NCI-H2107 treated with DMSO at 0.1 percent for 48 hours (cell line): ENCODE measurements at regions not wholly inside any gene's neighbourhood (a gene's known extent, or its start where the extent isn't known, plus 50 kb on each side); places are given as distances from the start of the nearest gene placed in this dataset.

Experiments used
- DNase-seq: peaks from one replicate; lab custom pipeline; 2025; ENCODE audit not compliant: unreplicated experiment; lab: John Stamatoyannopoulos, UW

GRCh38 chr13:73480779-73481559, 422.2 kb downstream of the KLF5 start:
- no peak for DNase-seq

- DNase-seq = no peak
Measured at GRCh38 chr13:73479856-73480255, 421.1 kb downstream of the KLF5 start.

- no peak for DNase-seq
Measured at GRCh38 chr13:73479351-73479750, 420.5 kb downstream of the KLF5 start.

GRCh38 chr13:73477441-73477840, 418.6 kb downstream of the KLF5 start:
- DNase-seq = no peak

GRCh38 chr13:73473016-73473415, 414.2 kb downstream of the KLF5 start:
- DNase-seq = no peak

GRCh38 chr13:73467125-73467524, 408.3 kb downstream of the KLF5 start:
- DNase-seq = no peak

- no peak for DNase-seq
Measured at GRCh38 chr13:73466561-73466960, 407.8 kb downstream of the KLF5 start.

GRCh38 chr13:73465617-73465971, 406.8 kb downstream of the KLF5 start:
- no peak for DNase-seq

- DNase-seq = no peak
Measured at GRCh38 chr13:73464758-73465616, 406.2 kb downstream of the KLF5 start.

- no peak for DNase-seq
Measured at GRCh38 chr13:73462241-73462640, 403.4 kb downstream of the KLF5 start.

GRCh38 chr13:73451221-73452029, 392.6 kb downstream of the KLF5 start:
- no peak for DNase-seq

GRCh38 chr13:73450583-73450982, 391.8 kb downstream of the KLF5 start:
- DNase-seq = no peak

- no peak for DNase-seq
Measured at GRCh38 chr13:73449252-73449651, 390.4 kb downstream of the KLF5 start.

- no peak for DNase-seq
Measured at GRCh38 chr13:73440296-73440895, 381.6 kb downstream of the KLF5 start.

GRCh38 chr13:73433890-73434289, 375.1 kb downstream of the KLF5 start:
- DNase-seq = no peak

- no peak for DNase-seq
Measured at GRCh38 chr13:73433458-73433857, 374.7 kb downstream of the KLF5 start.

GRCh38 chr13:73429701-73430100, 370.9 kb downstream of the KLF5 start:
- no peak for DNase-seq

- no peak for DNase-seq
Measured at GRCh38 chr13:73428706-73429105, 369.9 kb downstream of the KLF5 start.

- DNase-seq = no peak
Measured at GRCh38 chr13:73428137-73428536, 369.3 kb downstream of the KLF5 start.

- DNase-seq = no peak
Measured at GRCh38 chr13:73422973-73423372, 364.2 kb downstream of the KLF5 start.

GRCh38 chr13:73421310-73421912, 362.6 kb downstream of the KLF5 start:
- peak; percentile 34 for DNase-seq
